CD1c-positive myeloid dendritic cell (primary cell): ENCODE measurements at regions not wholly inside any gene's neighbourhood (a gene's known extent, or its start where the extent isn't known, plus 50 kb on each side); places are given as distances from the start of the nearest gene placed in this dataset.
"Not testable (repeated sequence)": the region's sequence is repeated elsewhere in the genome, so short reads cannot be mapped to it uniquely, and the experiment has no call there.

Experiments
- DNase-seq: peaks from one replicate; pipeline ENCODE4 v3.0.0-alpha.2; 2016; ENCODE audit errors: extremely low spot score

DNA sequence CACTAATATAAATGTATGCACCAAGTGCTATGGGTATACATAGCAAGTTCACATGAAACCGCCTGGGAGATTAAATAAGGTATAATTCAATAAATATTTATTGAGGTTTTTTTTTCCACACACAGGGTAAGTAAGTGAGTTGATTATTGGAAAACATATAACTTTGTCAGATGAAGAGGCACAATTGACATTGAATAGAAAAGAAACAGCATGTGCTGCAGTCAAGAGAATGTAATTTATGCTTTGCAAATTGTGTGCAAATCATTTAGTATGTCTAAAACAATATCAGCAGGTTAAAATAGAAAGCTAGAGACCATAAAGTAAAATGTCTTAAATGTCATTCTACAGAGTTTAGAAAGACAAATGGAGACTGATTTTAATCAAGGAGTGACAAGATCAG, 560.0 kb downstream of the AMY1C start:
- no peak for DNase-seq

GRCh38 chr1:104315823-104316222, 566.1 kb downstream of the AMY1C start:
- no peak for DNase-seq

GRCh38 chr1:104322131-104322530, 572.4 kb downstream of the AMY1C start:
- DNase-seq: no peak

DNA sequence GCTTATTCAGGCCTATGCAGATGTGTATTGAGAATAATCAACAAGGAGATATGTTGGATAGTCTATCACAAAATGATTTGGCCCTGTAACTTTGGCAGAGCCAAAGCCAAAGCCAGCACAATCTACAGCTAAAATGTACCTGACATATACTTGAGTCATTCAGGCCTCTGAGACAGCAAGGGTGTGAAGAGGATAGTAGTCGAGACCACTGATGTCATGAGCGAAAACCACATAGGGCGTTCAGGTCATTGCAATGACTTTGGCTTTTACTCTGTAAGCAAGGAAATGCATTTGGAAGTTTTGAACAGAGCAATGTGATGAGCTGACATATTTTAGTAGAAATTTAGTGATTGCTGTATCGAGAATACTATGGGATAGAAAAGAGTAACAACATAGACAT, 579.6 kb downstream of the AMY1C start:
- DNase-seq: no peak

DNA sequence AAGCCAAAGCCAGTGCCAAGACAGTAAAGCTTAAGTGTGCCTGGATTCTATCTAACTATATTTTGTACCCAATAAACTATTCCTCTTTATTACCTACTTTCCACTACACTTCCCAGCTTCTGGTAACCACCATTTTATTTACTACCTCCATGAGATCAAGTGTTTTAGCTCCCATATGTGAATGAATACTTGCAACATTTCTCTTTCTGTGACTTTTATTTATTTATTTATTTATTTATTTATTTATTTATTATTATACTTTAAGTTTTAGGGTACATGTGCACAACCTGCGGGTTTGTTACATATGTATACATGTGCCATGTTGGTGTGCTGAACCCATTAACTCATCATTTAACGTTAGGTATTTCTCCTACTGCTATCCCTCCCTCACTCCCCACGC, 582.1 kb downstream of the AMY1C start:
- DNase-seq: no peak

- DNase-seq: not testable (repeated sequence)
Observed at GRCh38 chr1:104337927-104338326, 588.2 kb downstream of the AMY1C start.

- no peak for DNase-seq
Observed at GRCh38 chr1:104341944-104342343, 592.2 kb downstream of the AMY1C start.

- no peak for DNase-seq
Observed at GRCh38 chr1:104348277-104348676, 598.6 kb downstream of the AMY1C start.

DNA sequence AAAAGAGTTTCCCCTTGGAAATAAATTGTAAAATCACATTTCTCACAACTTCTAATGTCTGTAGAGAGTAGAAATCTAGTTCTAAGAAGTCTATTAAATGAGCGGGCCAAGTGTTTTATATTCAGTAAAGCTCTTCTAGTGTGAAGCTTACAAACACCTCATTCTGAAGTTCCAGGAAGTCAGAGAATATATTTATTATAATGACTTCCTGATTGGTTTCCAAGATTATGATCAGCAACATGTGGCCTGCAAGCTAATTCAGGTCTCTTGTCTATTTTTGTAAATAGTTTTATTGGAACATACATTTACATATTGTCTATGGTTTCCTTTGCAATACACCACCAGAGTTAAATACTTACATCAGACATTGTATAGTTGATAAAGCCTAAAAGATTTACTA, 603.9 kb downstream of the AMY1C start:
- no peak for DNase-seq

DNA sequence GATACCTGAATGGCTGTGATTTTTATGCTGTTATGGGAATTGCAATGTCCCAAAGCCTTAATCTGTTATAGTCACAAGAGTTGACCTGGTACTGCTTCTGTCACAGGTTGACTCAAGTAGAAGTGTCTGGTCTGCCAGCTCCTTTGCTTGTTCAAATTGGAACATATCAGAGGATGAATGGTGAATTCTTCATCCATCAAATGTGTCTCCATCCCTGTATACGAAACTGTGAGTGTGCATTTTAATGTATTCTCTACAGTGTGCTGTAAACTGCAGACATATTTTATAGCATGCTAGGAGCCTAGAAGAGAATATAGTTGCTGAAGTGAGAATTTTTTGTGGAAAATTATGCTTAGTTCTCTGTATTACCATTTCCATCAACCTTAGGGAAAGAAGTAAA, 608.4 kb downstream of the AMY1C start:
- DNase-seq: no peak

GRCh38 chr1:104358621-104359020, 608.9 kb downstream of the AMY1C start:
- DNase-seq: no peak

GRCh38 chr1:104378414-104378813, 628.7 kb downstream of the AMY1C start:
- no peak for DNase-seq

GRCh38 chr1:104380003-104380402, 630.3 kb downstream of the AMY1C start:
- DNase-seq: no peak

GRCh38 chr1:104387716-104388508, 638.2 kb downstream of the AMY1C start:
- DNase-seq: no peak

- DNase-seq: no peak
Observed at GRCh38 chr1:104392552-104392951, 642.9 kb downstream of the AMY1C start.

DNA sequence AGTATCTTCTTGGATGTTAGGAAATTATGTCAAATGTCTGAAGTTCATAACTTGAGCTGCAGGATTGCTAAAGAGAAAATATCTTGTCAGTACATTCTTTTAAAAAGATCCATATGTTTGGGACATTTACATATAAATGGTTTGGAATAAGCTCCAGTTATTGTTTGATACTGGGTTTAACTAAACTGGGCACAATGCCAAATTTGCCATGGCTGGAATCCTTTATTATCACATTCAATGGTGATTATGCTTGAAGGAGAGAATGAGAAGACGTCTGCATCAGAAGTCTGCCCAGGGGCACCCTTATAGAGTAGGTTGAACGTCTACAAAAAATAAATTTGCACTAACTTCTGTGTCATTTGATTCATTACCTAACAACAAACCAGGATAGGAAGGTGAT, 652.5 kb downstream of the AMY1C start:
- no peak for DNase-seq

DNA sequence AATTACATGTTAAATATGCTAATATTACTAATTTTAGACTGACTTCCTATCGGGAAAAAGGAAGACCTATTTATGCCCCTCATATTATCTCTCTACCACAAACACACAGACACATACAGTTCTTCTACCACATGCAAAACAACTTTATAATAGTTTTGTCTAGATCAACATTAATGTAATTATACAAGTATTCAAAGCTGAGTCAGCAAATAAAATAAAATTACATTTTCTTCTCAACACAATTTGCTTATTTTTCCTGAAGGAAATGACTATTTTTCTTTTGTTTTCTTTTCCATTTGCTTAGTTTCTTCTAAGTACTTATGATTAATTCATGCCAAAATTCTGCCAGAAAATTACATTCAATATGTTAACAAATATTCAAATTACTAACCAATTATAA, 654.2 kb downstream of the AMY1C start:
- no peak for DNase-seq

- no peak for DNase-seq
Observed at GRCh38 chr1:104406728-104407127, 657.0 kb downstream of the AMY1C start.

DNA sequence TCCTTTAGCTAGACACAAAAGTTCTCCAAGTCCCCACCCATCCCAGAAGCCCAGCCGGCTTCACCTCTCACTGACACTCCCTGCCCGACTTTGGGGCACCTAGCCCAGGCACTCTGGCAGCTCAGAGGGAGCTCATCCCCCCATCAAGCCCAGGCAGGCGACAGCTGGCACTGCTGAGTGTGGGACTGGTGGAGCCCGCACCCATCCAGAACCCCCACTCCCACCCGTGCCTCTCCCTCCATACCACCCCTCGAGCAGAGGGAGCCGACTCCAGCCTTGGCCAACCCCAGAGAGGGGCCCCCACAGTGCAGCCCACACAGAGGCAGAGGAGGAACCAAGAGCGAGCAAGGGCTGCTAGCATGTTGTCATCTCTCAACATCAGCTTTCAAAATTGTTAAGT, 658.6 kb downstream of the AMY1C start:
- no peak for DNase-seq

DNA sequence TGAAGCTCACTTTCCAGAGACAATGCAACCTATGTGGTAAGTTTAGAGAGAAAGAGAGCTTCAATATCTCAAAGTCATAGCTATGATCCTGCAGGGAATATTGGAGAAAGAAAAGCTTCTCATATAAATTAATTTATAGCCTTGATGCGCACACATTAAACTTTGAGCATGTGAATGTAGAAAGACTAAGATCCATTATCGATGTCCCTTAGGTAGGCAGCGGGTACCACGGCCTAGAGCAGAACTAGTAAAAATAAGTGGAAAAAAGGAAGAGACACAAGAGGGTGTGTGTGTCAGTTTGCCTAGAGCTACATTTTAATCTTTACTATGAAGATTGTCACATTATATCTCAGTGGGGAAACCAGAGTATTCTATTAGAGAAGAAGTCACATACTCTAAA, 685.6 kb downstream of the AMY1C start:
- no peak for DNase-seq

GRCh38 chr1:104440011-104440410, 690.3 kb downstream of the AMY1C start:
- no peak for DNase-seq

DNA sequence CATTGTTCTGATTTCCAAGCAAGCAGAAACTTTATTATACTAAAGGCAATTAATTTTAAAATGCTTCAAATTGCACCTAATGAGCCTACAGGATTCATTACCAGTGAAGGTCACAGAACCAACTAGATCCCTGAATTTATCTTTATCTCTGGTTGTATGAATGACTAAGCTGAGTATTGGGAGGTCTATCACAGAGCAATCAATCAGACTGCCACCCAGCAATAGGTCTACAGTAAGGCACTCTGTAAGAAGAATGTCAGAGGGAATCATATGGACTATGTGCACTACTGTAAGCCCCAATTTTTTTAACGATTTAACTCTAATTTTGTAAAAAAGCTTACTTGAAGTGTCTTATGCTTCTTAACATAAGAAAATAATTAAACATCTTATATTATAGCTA, 707.0 kb downstream of the AMY1C start:
- no peak for DNase-seq

GRCh38 chr1:104459886-104460285, 710.2 kb downstream of the AMY1C start:
- DNase-seq: no peak

GRCh38 chr1:104460880-104461279, 711.2 kb downstream of the AMY1C start:
- DNase-seq: no peak
